Dermis microvascular lymphatic vessel endothelial cell (primary cell): ENCODE measurements at regions not wholly inside any gene's neighbourhood (a gene's known extent, or its start where the extent isn't known, plus 50 kb on each side); places are given as distances from the start of the nearest gene placed in this dataset.

ENCODE experiments used
- DNase-seq, 2 donors: peaks; one replicate each; pipeline versions ENCODE4 v3.0.0 to v3.0.0-alpha.2; 2010; ENCODE audit warnings: low read depth in 2 of 2

- DNase-seq = no peak
Measured at GRCh38 chr3:111472556-111472955, 69.4 kb upstream of the CD96 start.

GRCh38 chr3:111473550-111473949, 68.4 kb upstream of the CD96 start:
- no peak for DNase-seq

GRCh38 chr3:111476701-111477100, 65.3 kb upstream of the CD96 start:
- DNase-seq = no peak

GRCh38 chr3:111480091-111480490, 61.9 kb upstream of the CD96 start:
- no peak for DNase-seq

GRCh38 chr3:111481551-111481950, 60.4 kb upstream of the CD96 start:
- no peak for DNase-seq

GRCh38 chr3:111482574-111482973, 59.4 kb upstream of the CD96 start:
- no peak for DNase-seq

GRCh38 chr3:111485086-111485485, 56.9 kb upstream of the CD96 start:
- DNase-seq = no peak
